ENCODE measurements at regions not wholly inside any gene's neighbourhood (a gene's known extent, or its start where the extent isn't known, plus 50 kb on each side); places are given as distances from the start of the nearest gene placed in this dataset.

- TF ChIP-seq CTCF (IDR thresholded peaks at IDR 0.05 in 4 of 5, conservative IDR thresholded peaks at IDR 0.05 in 1 of 5) (no peak), POLR2A (IDR thresholded peaks at IDR 0.05) (no peak)
Observed at GRCh38 chr13:22655106-22655852, 525.5 kb upstream of the SGCG start.

All from gastrocnemius medialis (tissue), 4 donors.